ENCODE measurements at regions not wholly inside any gene's neighbourhood (a gene's known extent, or its start where the extent isn't known, plus 50 kb on each side); places are given as distances from the start of the nearest gene placed in this dataset.

GRCh38 chr1:36635284-36635683 is 152.6 kb upstream of the CSF3R start:
- Histone ChIP-seq H3K9ac (ENCODE audit: low read depth in 1 of 2, low read length in 2 of 2) (no peak overlapping the region), H3K4me3 (ENCODE audit: low read depth in 1 of 3, low read length in 3 of 3) (no peak overlapping the region), H3K4me1 (ENCODE audit: control insufficient read depth in 4 of 4, insufficient read depth in 4 of 4, low read length in 3 of 4) (no peaks in the 10 kb centered on the region), H3K27me3 (ENCODE audit: control insufficient read depth in 4 of 4, insufficient read depth in 4 of 4, low read length in 3 of 4) (no peaks in the 10 kb centered on the region), H3K36me3 (ENCODE audit: control insufficient read depth in 4 of 4, insufficient read depth in 3 of 4, low read depth in 1 of 4, low read length in 3 of 4) (no peaks in the 10 kb centered on the region), H3K9me3 (ENCODE audit: control insufficient read depth in 4 of 4, low read length in 3 of 4) (no peaks in the 10 kb centered on the region), H3K27ac (ENCODE audit: low read depth in 1 of 2, low read length in 2 of 2) (no peak overlapping the region)
- 95% methylated on average over 5 of the region's 5 CpGs for WGBS
- no peak for DNase-seq (ENCODE audit: low spot score)
- TF ChIP-seq, protein P1, sequence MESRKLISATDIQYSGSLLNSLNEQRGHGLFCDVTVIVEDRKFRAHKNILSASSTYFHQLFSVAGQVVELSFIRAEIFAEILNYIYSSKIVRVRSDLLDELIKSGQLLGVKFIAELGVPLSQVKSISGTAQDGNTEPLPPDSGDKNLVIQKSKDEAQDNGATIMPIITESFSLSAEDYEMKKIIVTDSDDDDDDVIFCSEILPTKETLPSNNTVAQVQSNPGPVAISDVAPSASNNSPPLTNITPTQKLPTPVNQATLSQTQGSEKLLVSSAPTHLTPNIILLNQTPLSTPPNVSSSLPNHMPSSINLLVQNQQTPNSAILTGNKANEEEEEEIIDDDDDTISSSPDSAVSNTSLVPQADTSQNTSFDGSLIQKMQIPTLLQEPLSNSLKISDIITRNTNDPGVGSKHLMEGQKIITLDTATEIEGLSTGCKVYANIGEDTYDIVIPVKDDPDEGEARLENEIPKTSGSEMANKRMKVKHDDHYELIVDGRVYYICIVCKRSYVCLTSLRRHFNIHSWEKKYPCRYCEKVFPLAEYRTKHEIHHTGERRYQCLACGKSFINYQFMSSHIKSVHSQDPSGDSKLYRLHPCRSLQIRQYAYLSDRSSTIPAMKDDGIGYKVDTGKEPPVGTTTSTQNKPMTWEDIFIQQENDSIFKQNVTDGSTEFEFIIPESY (IDR thresholded peaks at IDR 0.05) = no peak
- TF ChIP-seq HNF4A (conservative IDR thresholded peaks at IDR 0.05) = no peak

- H3K9me3 ChIP-seq (ENCODE audit: control insufficient read depth in 4 of 4, low read length in 3 of 4) = no peaks in the 10 kb centered on the region
- H3K4me1 ChIP-seq (ENCODE audit: control insufficient read depth in 4 of 4, insufficient read depth in 4 of 4, low read length in 3 of 4) = no peaks in the 10 kb centered on the region
- no peak overlapping the region for H3K9ac ChIP-seq (ENCODE audit: low read depth in 1 of 2, low read length in 2 of 2)
- no peak for DNase-seq (ENCODE audit: low spot score)
- TF ChIP-seq ATF3 (IDR thresholded peaks at IDR 0.05) = no peak
- no peak for TF ChIP-seq GABPA (IDR thresholded peaks at IDR 0.05 in 1 of 2, conservative IDR thresholded peaks at IDR 0.05 in 1 of 2)
- no peak for TF ChIP-seq CTCF (IDR thresholded peaks at IDR 0.05; ENCODE audit: low read depth, low read length, missing input control)
- no peak for TF ChIP-seq YY1 (IDR thresholded peaks at IDR 0.05)
- TF ChIP-seq, protein P1 (IDR thresholded peaks at IDR 0.05) = no peak
- TF ChIP-seq EGR1 (IDR thresholded peaks at IDR 0.05; ENCODE audit: low read depth in 2 of 2) = no peak
- TF ChIP-seq JUND (IDR thresholded peaks at IDR 0.05) = no peak
- TF ChIP-seq MAX (IDR thresholded peaks at IDR 0.05) = no peak
- TF ChIP-seq RAD21 (IDR thresholded peaks at IDR 0.05) = no peak
- TF ChIP-seq, protein P2, sequence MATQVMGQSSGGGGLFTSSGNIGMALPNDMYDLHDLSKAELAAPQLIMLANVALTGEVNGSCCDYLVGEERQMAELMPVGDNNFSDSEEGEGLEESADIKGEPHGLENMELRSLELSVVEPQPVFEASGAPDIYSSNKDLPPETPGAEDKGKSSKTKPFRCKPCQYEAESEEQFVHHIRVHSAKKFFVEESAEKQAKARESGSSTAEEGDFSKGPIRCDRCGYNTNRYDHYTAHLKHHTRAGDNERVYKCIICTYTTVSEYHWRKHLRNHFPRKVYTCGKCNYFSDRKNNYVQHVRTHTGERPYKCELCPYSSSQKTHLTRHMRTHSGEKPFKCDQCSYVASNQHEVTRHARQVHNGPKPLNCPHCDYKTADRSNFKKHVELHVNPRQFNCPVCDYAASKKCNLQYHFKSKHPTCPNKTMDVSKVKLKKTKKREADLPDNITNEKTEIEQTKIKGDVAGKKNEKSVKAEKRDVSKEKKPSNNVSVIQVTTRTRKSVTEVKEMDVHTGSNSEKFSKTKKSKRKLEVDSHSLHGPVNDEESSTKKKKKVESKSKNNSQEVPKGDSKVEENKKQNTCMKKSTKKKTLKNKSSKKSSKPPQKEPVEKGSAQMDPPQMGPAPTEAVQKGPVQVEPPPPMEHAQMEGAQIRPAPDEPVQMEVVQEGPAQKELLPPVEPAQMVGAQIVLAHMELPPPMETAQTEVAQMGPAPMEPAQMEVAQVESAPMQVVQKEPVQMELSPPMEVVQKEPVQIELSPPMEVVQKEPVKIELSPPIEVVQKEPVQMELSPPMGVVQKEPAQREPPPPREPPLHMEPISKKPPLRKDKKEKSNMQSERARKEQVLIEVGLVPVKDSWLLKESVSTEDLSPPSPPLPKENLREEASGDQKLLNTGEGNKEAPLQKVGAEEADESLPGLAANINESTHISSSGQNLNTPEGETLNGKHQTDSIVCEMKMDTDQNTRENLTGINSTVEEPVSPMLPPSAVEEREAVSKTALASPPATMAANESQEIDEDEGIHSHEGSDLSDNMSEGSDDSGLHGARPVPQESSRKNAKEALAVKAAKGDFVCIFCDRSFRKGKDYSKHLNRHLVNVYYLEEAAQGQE (IDR thresholded peaks at IDR 0.05) = no peak
- no peak for TF ChIP-seq RXRA (IDR thresholded peaks at IDR 0.05)
- no peak for TF ChIP-seq HNF4A (conservative IDR thresholded peaks at IDR 0.05)
- no peak for TF ChIP-seq FOXA1 (IDR thresholded peaks at IDR 0.05)
- TF ChIP-seq FOXA2 (IDR thresholded peaks at IDR 0.05) = no peak
- no peak for TF ChIP-seq TAF1 (conservative IDR thresholded peaks at IDR 0.05)
- TF ChIP-seq NR2F2 (IDR thresholded peaks at IDR 0.05) = no peak
- H3K27ac ChIP-seq (ENCODE audit: low read depth in 1 of 2, low read length in 2 of 2) = no peak overlapping the region
- 81% methylated on average over 5 of the region's 5 CpGs for WGBS
- H3K36me3 ChIP-seq (ENCODE audit: control insufficient read depth in 4 of 4, insufficient read depth in 3 of 4, low read depth in 1 of 4, low read length in 3 of 4) = no peaks in the 10 kb centered on the region
- no peak overlapping the region for H3K4me3 ChIP-seq (ENCODE audit: low read depth in 1 of 3, low read length in 3 of 3)
- H3K27me3 ChIP-seq (ENCODE audit: control insufficient read depth in 4 of 4, insufficient read depth in 4 of 4, low read length in 3 of 4) = no peaks in the 10 kb centered on the region
Measured at GRCh38 chr1:36628804-36629203, 146.1 kb upstream of the CSF3R start.

All from liver (tissue), 8 donors.